ENCODE measurements at regions not wholly inside any gene's neighbourhood (a gene's known extent, or its start where the extent isn't known, plus 50 kb on each side); places are given as distances from the start of the nearest gene placed in this dataset.

DNA sequence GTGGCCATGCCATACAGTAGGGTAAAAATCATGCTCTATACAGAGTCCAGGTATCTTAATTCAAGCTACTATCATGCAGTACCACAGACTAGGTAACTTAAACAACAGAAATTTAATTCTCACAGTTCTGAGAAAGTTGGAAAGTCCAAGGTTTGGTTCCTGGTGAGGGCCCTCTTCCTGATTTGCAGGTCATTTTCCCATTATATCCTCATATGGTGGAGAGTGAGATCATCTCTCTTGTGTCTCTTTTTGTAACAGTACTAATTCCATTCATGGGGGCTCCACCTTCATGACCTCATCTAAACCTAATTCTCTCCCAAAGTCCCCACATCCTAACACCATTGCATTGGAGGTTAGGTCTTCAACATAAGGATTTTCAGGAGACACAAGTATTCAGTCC is 335.0 kb upstream of the ACVR2A start:
- Histone ChIP-seq H3K27ac (no peak overlapping the region), H3K4me1 (replicated peaks in 1 of 2) (no peaks in the 10 kb centered on the region), H3K4me3 (no peak overlapping the region), H3K36me3 (replicated peaks in 1 of 2) (no peaks in the 10 kb centered on the region), H3K9me3 (replicated peaks in 1 of 3) (no peaks in the 10 kb centered on the region), H3K27me3 (no peaks in the 10 kb centered on the region)
- DNase-seq = no peak
- TF ChIP-seq, protein P1, sequence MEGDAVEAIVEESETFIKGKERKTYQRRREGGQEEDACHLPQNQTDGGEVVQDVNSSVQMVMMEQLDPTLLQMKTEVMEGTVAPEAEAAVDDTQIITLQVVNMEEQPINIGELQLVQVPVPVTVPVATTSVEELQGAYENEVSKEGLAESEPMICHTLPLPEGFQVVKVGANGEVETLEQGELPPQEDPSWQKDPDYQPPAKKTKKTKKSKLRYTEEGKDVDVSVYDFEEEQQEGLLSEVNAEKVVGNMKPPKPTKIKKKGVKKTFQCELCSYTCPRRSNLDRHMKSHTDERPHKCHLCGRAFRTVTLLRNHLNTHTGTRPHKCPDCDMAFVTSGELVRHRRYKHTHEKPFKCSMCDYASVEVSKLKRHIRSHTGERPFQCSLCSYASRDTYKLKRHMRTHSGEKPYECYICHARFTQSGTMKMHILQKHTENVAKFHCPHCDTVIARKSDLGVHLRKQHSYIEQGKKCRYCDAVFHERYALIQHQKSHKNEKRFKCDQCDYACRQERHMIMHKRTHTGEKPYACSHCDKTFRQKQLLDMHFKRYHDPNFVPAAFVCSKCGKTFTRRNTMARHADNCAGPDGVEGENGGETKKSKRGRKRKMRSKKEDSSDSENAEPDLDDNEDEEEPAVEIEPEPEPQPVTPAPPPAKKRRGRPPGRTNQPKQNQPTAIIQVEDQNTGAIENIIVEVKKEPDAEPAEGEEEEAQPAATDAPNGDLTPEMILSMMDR (IDR thresholded peaks at IDR 0.05) = no peak
- no peak for TF ChIP-seq POLR2A (IDR thresholded peaks at IDR 0.05)
- intact Hi-C loops (cut with DNase I) = no loop called here

DNA sequence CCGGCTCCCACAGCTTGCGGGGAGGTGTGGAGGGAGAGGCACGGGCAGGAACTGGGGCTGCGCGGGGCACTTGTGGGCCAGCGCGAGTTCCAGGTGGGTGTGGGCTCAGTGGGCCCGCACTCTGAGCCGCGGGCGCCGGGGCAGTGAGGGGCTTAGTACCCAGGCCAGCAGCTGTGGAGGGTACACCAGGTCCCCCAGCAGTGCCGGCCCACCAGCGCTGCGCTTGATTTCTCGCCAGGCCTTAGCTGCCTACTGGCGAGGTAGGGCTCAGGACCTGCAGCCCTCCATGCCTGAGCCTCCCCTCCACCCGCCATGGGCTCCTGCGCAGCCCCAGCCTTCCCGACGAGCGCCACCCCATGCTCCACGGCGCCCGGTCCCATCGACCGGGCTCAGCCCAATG is 337.9 kb upstream of the ACVR2A start:
- no peak for DNase-seq
- 92 to 95% (median 94%) methylated on average over 3 to 27 of the region's 27 CpGs for WGBS, 4 donors
- H3K27ac ChIP-seq = no peak overlapping the region
- H3K9me3 ChIP-seq (replicated peaks in 1 of 3) = no peaks in the 10 kb centered on the region
- no peaks in the 10 kb centered on the region for H3K4me1 ChIP-seq (replicated peaks in 1 of 2)
- no peak for TF ChIP-seq POLR2A (IDR thresholded peaks at IDR 0.05)
- TF ChIP-seq, protein P1 (IDR thresholded peaks at IDR 0.05) = no peak
- H3K4me3 ChIP-seq = no peak overlapping the region
- no peaks in the 10 kb centered on the region for H3K27me3 ChIP-seq
- intact Hi-C loops (cut with DNase I) = no loop called here
- no peaks in the 10 kb centered on the region for H3K36me3 ChIP-seq (replicated peaks in 1 of 2)

DNA sequence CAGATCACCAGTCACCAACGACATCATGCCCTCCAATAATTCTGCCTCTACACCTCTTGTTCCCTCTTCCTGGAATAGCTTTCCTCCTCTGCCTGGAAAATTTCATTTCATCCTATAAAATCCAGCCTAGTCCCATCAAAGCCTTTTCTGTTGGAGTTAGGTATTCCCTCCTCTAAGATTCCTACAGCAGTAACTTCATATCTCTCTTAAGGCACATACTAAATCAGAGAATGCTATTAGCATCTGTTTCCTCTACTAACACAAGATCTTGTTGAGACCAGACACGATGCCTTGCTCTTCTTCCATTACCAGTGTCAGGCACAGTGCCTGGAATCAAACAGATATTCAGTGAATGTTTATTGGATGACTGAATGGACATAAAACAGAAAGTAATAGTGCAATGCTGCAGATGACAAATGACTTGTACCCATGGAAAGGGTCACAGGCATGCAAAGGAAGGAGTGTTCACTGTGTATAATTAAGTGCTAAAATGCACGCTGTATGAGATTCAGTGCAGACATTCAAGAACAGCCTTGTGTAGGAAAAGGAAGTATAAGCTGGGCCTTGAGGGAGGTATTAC is 342.0 kb upstream of the ACVR2A start:
- TF ChIP-seq POLR2A (IDR thresholded peaks at IDR 0.05) = no peak
- TF ChIP-seq, protein P1 (IDR thresholded peaks at IDR 0.05) = no peak
- no peaks in the 10 kb centered on the region for H3K9me3 ChIP-seq (replicated peaks in 1 of 3)
- no peak for DNase-seq
- H3K27ac ChIP-seq = no peak overlapping the region
- 75 to 86% (median 78%) methylated on average over 3 of the region's 3 CpGs for WGBS, 4 donors
- H3K27me3 ChIP-seq = no peaks in the 10 kb centered on the region
- intact Hi-C loops (cut with DNase I) = no loop called here
- no peaks in the 10 kb centered on the region for H3K36me3 ChIP-seq (replicated peaks in 1 of 2)
- no peak overlapping the region for H3K4me3 ChIP-seq
- H3K4me1 ChIP-seq (replicated peaks in 1 of 2) = no peaks in the 10 kb centered on the region

DNA sequence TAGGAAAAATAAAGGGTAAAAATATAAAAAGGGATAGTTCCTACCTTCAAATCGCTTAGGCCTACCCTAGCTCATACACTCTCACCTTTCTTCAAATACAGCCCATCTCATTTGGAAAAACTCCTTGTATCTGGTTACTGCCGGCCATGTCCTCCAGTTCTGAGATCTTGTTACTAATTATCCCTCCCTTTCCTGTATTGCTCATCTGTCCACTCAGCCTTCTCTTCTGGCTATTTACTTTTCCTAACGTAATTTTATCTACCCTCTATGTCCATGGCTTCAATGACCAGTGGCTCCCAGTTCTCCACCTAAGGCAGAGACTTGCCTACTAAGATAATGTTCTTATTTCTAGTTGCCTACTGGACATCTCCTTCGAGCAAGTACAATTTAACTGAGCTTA is 342.9 kb upstream of the ACVR2A start:
- Histone ChIP-seq H3K4me1 (replicated peaks in 1 of 2) (no peaks in the 10 kb centered on the region), H3K36me3 (replicated peaks in 1 of 2) (no peaks in the 10 kb centered on the region), H3K27me3 (no peaks in the 10 kb centered on the region), H3K4me3 (no peak overlapping the region), H3K27ac (no peak overlapping the region), H3K9me3 (replicated peaks in 1 of 3) (no peaks in the 10 kb centered on the region)
- DNase-seq = no peak
- intact Hi-C loops (cut with DNase I) = no loop called here
- WGBS, 4 donors = 69 to 83% (median 77%) methylated on average over 4 of the region's 4 CpGs
- TF ChIP-seq POLR2A (IDR thresholded peaks at IDR 0.05) = no peak
- TF ChIP-seq, protein P1 (IDR thresholded peaks at IDR 0.05) = no peak
